ENCODE measurements at regions not wholly inside any gene's neighbourhood (a gene's known extent, or its start where the extent isn't known, plus 50 kb on each side); places are given as distances from the start of the nearest gene placed in this dataset.

DNA sequence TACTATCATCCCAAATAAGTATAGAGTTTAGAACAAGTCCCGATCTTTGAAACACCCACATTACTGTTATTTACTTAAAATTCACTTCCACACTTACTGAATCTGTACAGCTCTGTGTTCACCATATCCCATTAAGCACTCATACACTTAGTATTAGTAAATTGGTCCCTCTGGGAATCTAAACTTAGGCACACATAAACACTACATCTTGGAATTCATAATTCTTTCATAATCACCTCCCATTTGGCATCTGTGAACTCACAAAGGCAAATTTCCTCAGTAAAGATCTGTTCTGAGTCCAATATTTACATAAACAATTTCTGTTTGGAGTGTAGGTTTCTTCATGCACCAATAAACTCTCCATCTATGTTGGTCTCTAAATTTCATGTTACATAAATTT, 52.6 kb upstream of the PPARGC1A start:
- H3K79me2 ChIP-seq (ENCODE audit: control insufficient read depth, insufficient read depth, low read length): no peaks in the 10 kb centered on the region
- ATAC-seq (no peak), FAIRE-seq (no peak), DNase-seq (ENCODE audit: extremely low read depth in 1 of 4, low spot score in 3 of 4) (no peak)
- H2AFZ ChIP-seq (ENCODE audit: low read depth, low read length): no peak overlapping the region
- H3K9me1 ChIP-seq (ENCODE audit: control insufficient read depth, insufficient read depth, low read length): no peaks in the 10 kb centered on the region
- H3K9me3 ChIP-seq (replicated peaks; ENCODE audit: control insufficient read depth, insufficient read depth, low read depth, low read length): no peaks in the 10 kb centered on the region
- H3K4me3 ChIP-seq: no peak overlapping the region
- no peak overlapping the region for H3K27ac ChIP-seq (ENCODE audit: extremely low read depth, low read depth, low read length)
- in situ Hi-C loops (cut with MboI): no loop called here
- BruUV-seq (replicated peaks): no TSS peak
- intact Hi-C loops (cut with micrococcal nuclease): no loop called here
- ChIA-PET POLR2A (no interaction called here), CTCF (ENCODE audit: low intra/inter-chr PET ratio) (no interaction called here)
- H3K9ac ChIP-seq (ENCODE audit: insufficient read depth in 1 of 2, low read depth in 2 of 2, low read length in 2 of 2): no peak overlapping the region
- WGBS (ENCODE audit: insufficient coverage, low coverage, missing lambda C conversion rate): 0% methylated on average over 1 of the region's 1 CpG
- H4K20me1 ChIP-seq (replicated peaks; ENCODE audit: control insufficient read depth, insufficient read depth, low read length): no peaks in the 10 kb centered on the region
- no peaks in the 10 kb centered on the region for H3K4me1 ChIP-seq (replicated peaks in 1 of 2; ENCODE audit: control insufficient read depth in 2 of 2, insufficient read depth in 2 of 2, low read length in 2 of 2)
- no peak overlapping the region for H3K4me2 ChIP-seq (ENCODE audit: insufficient read depth, low read length)
- H3K36me3 ChIP-seq (ENCODE audit: control insufficient read depth, insufficient read depth, low read length): no peaks in the 10 kb centered on the region
- no peak for TF ChIP-seq KLF10 (CRISPR knock-in tag; IDR thresholded peaks at IDR 0.05)
- no peak for TF ChIP-seq ZNF23 (CRISPR knock-in tag; IDR thresholded peaks at IDR 0.05)
- TF ChIP-seq RFX5 (IDR thresholded peaks at IDR 0.05; ENCODE audit: low read depth, low read length): no peak
- no peak for TF ChIP-seq ZNF445 (CRISPR knock-in tag; IDR thresholded peaks at IDR 0.05; ENCODE audit: low read depth)
- TF ChIP-seq CEBPG (CRISPR knock-in tag; IDR thresholded peaks at IDR 0.05): no peak
- no peak for TF ChIP-seq CEBPG (tag; conservative IDR thresholded peaks at IDR 0.05 in 1 of 2, IDR thresholded peaks at IDR 0.05 in 1 of 2)
- TF ChIP-seq HEY1 (CRISPR knock-in tag; IDR thresholded peaks at IDR 0.05; ENCODE audit: borderline replicate concordance): no peak
- TF ChIP-seq ZSCAN29 (IDR thresholded peaks at IDR 0.05): no peak
- TF ChIP-seq PCBP1 (IDR thresholded peaks at IDR 0.05; ENCODE audit: low read depth, low read length, poor library complexity, severe bottlenecking): no peak
- TF ChIP-seq MAFF (IDR thresholded peaks at IDR 0.05; ENCODE audit: low read length): no peak
- no peak for TF ChIP-seq ELF2 (CRISPR knock-in tag; IDR thresholded peaks at IDR 0.05)
- TF ChIP-seq LARP7 (IDR thresholded peaks at IDR 0.05): no peak
- TF ChIP-seq DMBX1 (CRISPR knock-in tag; IDR thresholded peaks at IDR 0.05; ENCODE audit: borderline replicate concordance): no peak
- no peak for TF ChIP-seq ZBTB1 (CRISPR knock-in tag; IDR thresholded peaks at IDR 0.05; ENCODE audit: borderline replicate concordance, low read depth)
- H3K27me3 ChIP-seq (ENCODE audit: control insufficient read depth in 2 of 2, insufficient read depth in 2 of 2, low read length in 2 of 2): no peaks in the 10 kb centered on the region
